GM23338 (cell line): ENCODE measurements at regions not wholly inside any gene's neighbourhood (a gene's known extent, or its start where the extent isn't known, plus 50 kb on each side); places are given as distances from the start of the nearest gene placed in this dataset.

Experiments
- ATAC-seq: fragments of 200-7000 bp; cut with Tn5 transposase; 3 replicates; pipeline ENCODE4 v1.9.1; 2020
- DNase-seq: peaks from one replicate; pipeline ENCODE4 v3.0.0-alpha.2; 2015; ENCODE audit warnings: low spot score
- H2AFZ ChIP-seq: fragments of 200-600 bp; sonication (generic); 2 replicates; pipeline ENCODE4 v1.8.0; 2016; ENCODE audit warnings: antibody characterized with exemption, mild to moderate bottlenecking, moderate library complexity
- H3F3A ChIP-seq: fragments of 200-600 bp; sonication (generic); replicated peaks from 2 replicates; pipeline ENCODE4 v1.8.0; 2017; ENCODE audit warnings: antibody characterized with exemption, mixed run types, low read depth
- H3K27ac ChIP-seq: fragments of 200-600 bp; sonication (generic); 2 replicates; pipeline ENCODE4 v1.6.1; 2016; ENCODE audit warnings: low read depth
- H3K27me3 ChIP-seq: fragments of 200-600 bp; sonication (generic); 2 replicates; pipeline ENCODE4 v1.8.0; 2016; ENCODE audit warnings: mild to moderate bottlenecking, mixed run types, moderate library complexity; ENCODE audit not compliant: insufficient read depth
- H3K36me3 ChIP-seq: fragments of 200-600 bp; sonication (generic); 2 replicates; pipeline ENCODE4 v1.8.0; 2016; ENCODE audit warnings: mild to moderate bottlenecking; ENCODE audit not compliant: insufficient read depth
- H3K4me1 ChIP-seq: fragments of 200-600 bp; sonication (generic); 2 replicates; pipeline ENCODE4 v1.8.0; 2016; ENCODE audit warnings: mild to moderate bottlenecking, moderate library complexity; ENCODE audit not compliant: insufficient read depth
- H3K4me2 ChIP-seq: fragments of 200-600 bp; sonication (generic); 2 replicates; pipeline ENCODE4 v1.7.1; 2017; ENCODE audit warnings: mixed run types
- H3K4me3 ChIP-seq: fragments of 200-600 bp; sonication (generic); 2 replicates; pipeline ENCODE4 v1.6.1; 2016; ENCODE audit warnings: mixed run types
- H3K79me2 ChIP-seq: fragments of 200-600 bp; sonication (generic); replicated peaks from 2 replicates; pipeline ENCODE4 v1.8.0; 2017; ENCODE audit warnings: mild to moderate bottlenecking; ENCODE audit not compliant: insufficient read depth
- H3K9me2 ChIP-seq: fragments of 200-600 bp; sonication (generic); 2 replicates; pipeline ENCODE4 v1.8.0; 2017; ENCODE audit not compliant: insufficient read depth
- H4K20me1 ChIP-seq: fragments of 200-600 bp; sonication (generic); replicated peaks from 2 replicates; pipeline ENCODE4 v1.8.0; 2017; ENCODE audit warnings: mild to moderate bottlenecking; ENCODE audit not compliant: insufficient read depth
- H3K27ac Mint-ChIP-seq: 2 replicates; pipeline ENCODE4 v1.8.0; 2020; ENCODE audit warnings: inconsistent platforms, mild to moderate bottlenecking, moderate library complexity, mixed read lengths
- H3K27me3 Mint-ChIP-seq: 3 replicates; pipeline ENCODE4 v1.8.0; 2022; ENCODE audit warnings: low read depth, mild to moderate bottlenecking, moderate library complexity, mixed read lengths, inconsistent platforms; ENCODE audit not compliant: insufficient read depth, poor library complexity
- H3K36me3 Mint-ChIP-seq: 3 replicates; pipeline ENCODE4 v1.8.0; 2021; ENCODE audit warnings: low read depth, mild to moderate bottlenecking, inconsistent platforms, moderate library complexity, mixed read lengths
- H3K4me1 Mint-ChIP-seq: 3 replicates; pipeline ENCODE4 v1.8.0; 2020; ENCODE audit warnings: mild to moderate bottlenecking, inconsistent platforms, mixed read lengths
- H3K4me3 Mint-ChIP-seq: 3 replicates; pipeline ENCODE4 v1.8.0; 2021; ENCODE audit warnings: moderate library complexity, mild to moderate bottlenecking, inconsistent platforms, mixed read lengths
- H3K9me3 Mint-ChIP-seq: 3 replicates; pipeline ENCODE4 v1.8.0; 2020; ENCODE audit warnings: moderate library complexity, mild to moderate bottlenecking, inconsistent platforms, mixed read lengths
- CREB1 ChIP-seq: fragments of 250-450 bp; sonication (Bioruptor Pico); IDR thresholded peaks from 2 replicates; pipeline ENCODE4 v1.5.0; 2020; ENCODE audit warnings: low read depth, mild to moderate bottlenecking, moderate library complexity
- CTCF ChIP-seq, 2 experiments: fragments of 200-600 bp in 1 of 2; sonication (generic) in 1 of 2; conservative IDR thresholded peaks; 2 replicates each; pipeline versions ENCODE4 v1.5.1 to v1.6.1; 2016 to 2017; ENCODE audit warnings: antibody characterized with exemption in 2 of 2, low read depth in 2 of 2, mild to moderate bottlenecking in 2 of 2, moderate library complexity in 1 of 2
- ETS1 ChIP-seq: IDR thresholded peaks from 2 replicates; pipeline ENCODE4 v1.6.1; 2016; ENCODE audit warnings: antibody characterized with exemption
- EZH2 ChIP-seq: fragments of 200-600 bp; sonication (generic); IDR thresholded peaks from one replicate; pipeline ENCODE4 v1.8.0; 2017; ENCODE audit warnings: antibody characterized with exemption, mild to moderate bottlenecking, low read depth; ENCODE audit not compliant: unreplicated experiment
- EZH2phosphoT487 ChIP-seq: fragments of 200-600 bp; sonication (generic); IDR thresholded peaks from one replicate; pipeline ENCODE4 v1.8.1; 2018; ENCODE audit warnings: antibody characterized with exemption; ENCODE audit not compliant: unreplicated experiment
- JUNB ChIP-seq: IDR thresholded peaks from one replicate; pipeline ENCODE4 v1.6.1; 2016; ENCODE audit warnings: antibody characterized with exemption; ENCODE audit not compliant: unreplicated experiment
- NANOG ChIP-seq: IDR thresholded peaks from 2 replicates; pipeline ENCODE4 v1.6.1; 2016; ENCODE audit warnings: antibody characterized with exemption, borderline replicate concordance
- POLR2AphosphoS5 ChIP-seq: IDR thresholded peaks from 2 replicates; pipeline ENCODE4 v1.6.1; 2016; ENCODE audit warnings: antibody characterized with exemption, low read depth
- REST ChIP-seq: IDR thresholded peaks from one replicate; pipeline ENCODE4 v1.6.1; 2018; ENCODE audit warnings: antibody characterized with exemption; ENCODE audit not compliant: unreplicated experiment
- STAT1 ChIP-seq: IDR thresholded peaks from one replicate; pipeline ENCODE4 v1.6.1; 2016; ENCODE audit warnings: antibody characterized with exemption; ENCODE audit not compliant: unreplicated experiment
- ZNF114 ChIP-seq: fragments of 250-450 bp; sonication (Bioruptor Pico); IDR thresholded peaks from 2 replicates; pipeline ENCODE4 v1.5.0; 2020; ENCODE audit warnings: mild to moderate bottlenecking, moderate library complexity
- ZNF331 ChIP-seq: fragments of 250-450 bp; sonication (Bioruptor Pico); IDR thresholded peaks from 2 replicates; pipeline ENCODE4 v1.5.0; 2020; ENCODE audit warnings: low read depth, mild to moderate bottlenecking, moderate library complexity
- ZNF462 ChIP-seq: fragments of 250-450 bp; sonication (Bioruptor Pico); IDR thresholded peaks from 2 replicates; pipeline ENCODE4 v1.5.0; 2020; ENCODE audit warnings: mild to moderate bottlenecking, moderate library complexity

GRCh38 chr16:85193876-85194275 lies 81.6 kb upstream of the CIBAR2 start:
- peaks cover 9% of the 10 kb centered on the region for H3K36me3 Mint-ChIP-seq
- no peak overlapping the region for H3K4me2 ChIP-seq
- H3K4me3 ChIP-seq = no peak overlapping the region
- H3K4me1 Mint-ChIP-seq = peaks cover 30% of the 10 kb centered on the region
- no peak overlapping the region for H3K27ac Mint-ChIP-seq
- peaks cover 6% of the 10 kb centered on the region; the same call in 1 of the 2 replicates for H3K4me1 ChIP-seq
- H3K9me3 Mint-ChIP-seq = peaks cover 7% of the 10 kb centered on the region; the same call in 2 of the 3 replicates
- no peaks in the 10 kb centered on the region for H3K27me3 ChIP-seq
- H4K20me1 ChIP-seq = peaks cover 6% of the 10 kb centered on the region
- DNase-seq = no peak
- no peaks in the 10 kb centered on the region for H3K9me2 ChIP-seq
- H3K27me3 Mint-ChIP-seq = peaks cover 14% of the 10 kb centered on the region
- H3K27ac ChIP-seq = no peak overlapping the region
- H3F3A ChIP-seq = no peaks in the 10 kb centered on the region; the same call in 1 of the 2 replicates
- no peak for ATAC-seq
- TF ChIP-seq ZNF114 (CRISPR knock-in tag) (no peak), EZH2 (no peak), JUNB (no peak), CREB1 (CRISPR knock-in tag) (no peak), ZNF462 (CRISPR knock-in tag) (no peak), STAT1 (no peak), CTCF (conservative IDR thresholded peaks at IDR 0.05; ENCODE audit: low read depth in 2 of 2) (no peak), NANOG (no peak), REST (no peak), ETS1 (no peak), POLR2AphosphoS5 (no peak), ZNF331 (CRISPR knock-in tag) (no peak), EZH2phosphoT487 (no peak)
- peaks cover 76% of the 10 kb centered on the region for H3K79me2 ChIP-seq
- H3K36me3 ChIP-seq = no peaks in the 10 kb centered on the region
- no peak overlapping the region for H2AFZ ChIP-seq
- H3K4me3 Mint-ChIP-seq = no peak overlapping the region
